HUES48 (cell line): ENCODE measurements at regions not wholly inside any gene's neighbourhood (a gene's known extent, or its start where the extent isn't known, plus 50 kb on each side); places are given as distances from the start of the nearest gene placed in this dataset.

Experiments used
- H3K27ac ChIP-seq: one replicate; pipeline ENCODE4 v1.7.0; 2013; ENCODE audit warnings: low read depth, low read length, inconsistent platforms
- H3K27me3 ChIP-seq: 2 replicates; pipeline ENCODE4 v1.6.1; 2013; ENCODE audit warnings: mild to moderate bottlenecking, low read length; ENCODE audit not compliant: control insufficient read depth, insufficient read depth
- H3K36me3 ChIP-seq: 2 replicates; pipeline ENCODE4 v1.6.1; 2013; ENCODE audit warnings: low read length; ENCODE audit not compliant: control insufficient read depth, insufficient read depth
- H3K4me1 ChIP-seq: 2 replicates; pipeline ENCODE4 v1.6.1; 2013; ENCODE audit warnings: mild to moderate bottlenecking, low read length; ENCODE audit not compliant: control insufficient read depth, insufficient read depth
- H3K4me3 ChIP-seq: 2 replicates; pipeline ENCODE4 v1.5.1; 2013; ENCODE audit warnings: mild to moderate bottlenecking, low read depth, low read length
- H3K9ac ChIP-seq: 2 replicates; pipeline ENCODE4 v1.6.1; 2013; ENCODE audit warnings: mild to moderate bottlenecking, low read depth, low read length, moderate library complexity
- H3K9me3 ChIP-seq: 2 replicates; pipeline ENCODE4 v1.6.1; 2013; ENCODE audit warnings: low read length; ENCODE audit not compliant: control insufficient read depth, insufficient read depth

DNA sequence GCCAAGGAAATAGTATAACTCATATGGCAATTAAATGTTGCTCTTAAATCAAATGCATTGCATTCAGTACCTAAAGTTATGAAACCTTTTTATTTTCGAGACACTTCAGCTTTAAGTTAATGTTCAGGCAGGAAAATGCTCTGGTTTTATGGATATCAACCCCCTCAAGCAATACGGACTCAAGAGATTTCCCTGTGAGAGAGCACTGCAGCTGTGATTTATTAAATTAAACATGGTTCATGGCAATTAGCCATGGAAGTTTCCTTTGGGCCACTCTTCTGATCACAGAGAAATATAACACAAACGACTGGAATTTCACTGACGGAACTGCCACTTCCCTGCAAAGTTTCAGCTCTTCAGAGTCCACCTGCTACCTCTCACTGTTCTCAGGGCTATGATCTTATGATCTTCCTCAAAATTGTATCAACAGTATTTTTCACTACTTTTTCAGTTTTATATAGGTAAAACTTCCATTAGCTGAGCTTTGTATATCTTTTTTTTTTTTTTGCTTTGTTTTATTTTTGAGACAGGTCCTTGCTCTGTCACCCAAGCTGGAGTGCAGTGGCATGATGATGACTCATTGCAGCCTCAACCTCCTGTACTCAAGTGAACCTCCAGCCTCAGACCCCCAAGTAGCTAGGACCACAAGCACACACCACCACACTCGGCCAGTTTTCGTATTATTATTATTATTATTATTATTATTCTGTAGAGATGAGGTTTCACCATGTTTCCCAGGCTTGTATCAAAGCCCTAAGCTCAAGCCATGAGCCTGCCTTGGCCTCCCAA, 923.1 kb upstream of the TMPRSS15 start:
- Histone ChIP-seq H3K27ac (no peak overlapping the region), H3K4me1 (peaks cover 4% of the 10 kb centered on the region; the same call in 1 of the 2 replicates), H3K9me3 (peaks cover 3% of the 10 kb centered on the region; the same call in 1 of the 2 replicates), H3K9ac (no peak overlapping the region), H3K4me3 (no peak overlapping the region), H3K27me3 (no peaks in the 10 kb centered on the region), H3K36me3 (no peaks in the 10 kb centered on the region)

DNA sequence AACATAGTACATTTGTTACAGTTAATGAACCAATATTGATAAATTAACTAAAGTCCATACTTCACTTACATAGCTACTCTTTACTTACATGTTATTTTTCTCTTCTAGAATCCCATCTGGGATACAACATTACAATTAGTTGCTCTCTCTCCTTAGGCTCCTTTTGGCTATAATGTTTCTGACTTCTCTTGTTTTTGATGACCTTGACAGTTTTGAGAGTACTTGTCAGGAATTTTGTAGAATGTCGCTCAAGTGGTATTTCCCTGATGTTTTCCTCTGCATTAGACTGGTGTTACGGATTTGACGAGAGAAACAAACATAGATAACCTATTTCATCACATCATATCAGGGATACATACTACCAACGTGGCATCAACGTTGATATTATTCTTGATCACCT, 925.4 kb upstream of the TMPRSS15 start:
- no peak overlapping the region for H3K9ac ChIP-seq
- no peaks in the 10 kb centered on the region for H3K36me3 ChIP-seq
- H3K27ac ChIP-seq = no peak overlapping the region
- no peak overlapping the region for H3K4me3 ChIP-seq
- peaks cover 15% of the 10 kb centered on the region for H3K9me3 ChIP-seq
- H3K27me3 ChIP-seq = no peaks in the 10 kb centered on the region
- no peaks in the 10 kb centered on the region for H3K4me1 ChIP-seq

GRCh38 chr21:19340303-19340702, 936.7 kb upstream of the TMPRSS15 start:
- H3K9me3 ChIP-seq = no peaks in the 10 kb centered on the region
- H3K4me1 ChIP-seq = no peaks in the 10 kb centered on the region
- no peak overlapping the region for H3K27ac ChIP-seq
- H3K9ac ChIP-seq = no peak overlapping the region
- no peaks in the 10 kb centered on the region for H3K36me3 ChIP-seq
- no peak overlapping the region for H3K4me3 ChIP-seq
- H3K27me3 ChIP-seq = no peaks in the 10 kb centered on the region

DNA sequence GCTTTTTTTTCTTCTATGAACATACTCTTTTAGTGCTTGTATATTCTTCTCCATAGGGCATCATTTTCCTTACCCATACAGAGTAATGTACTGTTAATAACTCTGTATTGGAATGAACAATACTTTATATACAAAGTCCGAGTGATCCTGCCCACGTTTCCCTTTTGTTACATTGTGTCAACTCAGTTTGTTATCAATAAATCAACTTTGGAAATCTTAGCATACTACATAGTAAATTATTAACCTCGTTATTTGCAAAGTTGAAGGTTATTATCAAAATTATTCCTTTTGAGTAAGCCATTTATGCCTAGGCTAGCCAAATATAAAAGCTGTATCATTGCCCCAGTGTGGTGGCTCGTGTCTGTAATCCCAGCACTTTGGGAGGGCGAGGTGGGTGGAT, 937.4 kb upstream of the TMPRSS15 start:
- Histone ChIP-seq H3K27me3 (no peaks in the 10 kb centered on the region), H3K4me1 (no peaks in the 10 kb centered on the region), H3K27ac (no peak overlapping the region), H3K4me3 (no peak overlapping the region), H3K36me3 (no peaks in the 10 kb centered on the region), H3K9me3 (no peaks in the 10 kb centered on the region), H3K9ac (no peak overlapping the region)

- Histone ChIP-seq H3K9ac (no peak overlapping the region), H3K9me3 (no peaks in the 10 kb centered on the region), H3K36me3 (no peaks in the 10 kb centered on the region), H3K27me3 (no peaks in the 10 kb centered on the region), H3K27ac (no peak overlapping the region), H3K4me3 (no peak overlapping the region), H3K4me1 (no peaks in the 10 kb centered on the region)
These were observed 940.1 kb upstream of the TMPRSS15 start for GRCh38 chr21:19343711-19344110.

DNA sequence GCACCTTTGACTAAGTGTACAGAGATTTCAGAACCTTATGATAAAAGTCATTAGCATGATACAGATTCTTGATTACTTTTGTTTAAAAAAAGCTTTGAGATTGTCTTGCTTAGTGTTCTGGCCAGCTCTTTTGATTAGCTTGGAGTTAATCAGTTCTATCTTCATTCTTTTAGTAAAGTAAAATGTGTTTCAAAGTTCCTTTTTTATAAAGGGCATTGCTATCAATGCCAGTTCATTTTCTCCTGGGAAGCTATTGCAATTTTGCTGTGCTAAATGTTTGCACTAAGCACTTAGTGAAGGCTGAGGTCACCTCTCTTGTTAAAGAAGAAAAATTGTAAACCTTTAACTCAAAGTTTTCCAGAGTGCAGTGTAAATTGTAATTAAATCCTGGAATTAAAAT, 946.7 kb upstream of the TMPRSS15 start:
- Histone ChIP-seq H3K27me3 (no peaks in the 10 kb centered on the region), H3K4me3 (no peak overlapping the region), H3K36me3 (no peaks in the 10 kb centered on the region), H3K9me3 (no peaks in the 10 kb centered on the region), H3K4me1 (no peaks in the 10 kb centered on the region), H3K9ac (no peak overlapping the region), H3K27ac (no peak overlapping the region)

- no peaks in the 10 kb centered on the region for H3K4me1 ChIP-seq
- no peaks in the 10 kb centered on the region for H3K27me3 ChIP-seq
These were observed 949.7 kb upstream of the TMPRSS15 start for GRCh38 chr21:19353256-19353655.

GRCh38 chr21:19368944-19369343, 965.4 kb upstream of the TMPRSS15 start:
- no peaks in the 10 kb centered on the region for H3K27me3 ChIP-seq
- no peak overlapping the region for H3K9ac ChIP-seq
- no peak overlapping the region for H3K27ac ChIP-seq
- no peak overlapping the region for H3K4me3 ChIP-seq
- H3K36me3 ChIP-seq = no peaks in the 10 kb centered on the region
- no peaks in the 10 kb centered on the region for H3K4me1 ChIP-seq
- no peaks in the 10 kb centered on the region for H3K9me3 ChIP-seq

More at GRCh38 chr21:19353256-19353655, 949.7 kb upstream of the TMPRSS15 start:
- H3K4me3 ChIP-seq = no peak overlapping the region
- H3K27ac ChIP-seq = no peak overlapping the region
- H3K9me3 ChIP-seq = no peaks in the 10 kb centered on the region
- H3K9ac ChIP-seq = no peak overlapping the region
- no peaks in the 10 kb centered on the region for H3K36me3 ChIP-seq

- no peak overlapping the region for H3K4me3 ChIP-seq
- no peaks in the 10 kb centered on the region for H3K4me1 ChIP-seq
- no peak overlapping the region for H3K9ac ChIP-seq
- no peak overlapping the region for H3K27ac ChIP-seq
- no peaks in the 10 kb centered on the region for H3K27me3 ChIP-seq
- H3K36me3 ChIP-seq = no peaks in the 10 kb centered on the region
- H3K9me3 ChIP-seq = no peaks in the 10 kb centered on the region
These were observed 988.8 kb upstream of the TMPRSS15 start for GRCh38 chr21:19392390-19392789.

DNA sequence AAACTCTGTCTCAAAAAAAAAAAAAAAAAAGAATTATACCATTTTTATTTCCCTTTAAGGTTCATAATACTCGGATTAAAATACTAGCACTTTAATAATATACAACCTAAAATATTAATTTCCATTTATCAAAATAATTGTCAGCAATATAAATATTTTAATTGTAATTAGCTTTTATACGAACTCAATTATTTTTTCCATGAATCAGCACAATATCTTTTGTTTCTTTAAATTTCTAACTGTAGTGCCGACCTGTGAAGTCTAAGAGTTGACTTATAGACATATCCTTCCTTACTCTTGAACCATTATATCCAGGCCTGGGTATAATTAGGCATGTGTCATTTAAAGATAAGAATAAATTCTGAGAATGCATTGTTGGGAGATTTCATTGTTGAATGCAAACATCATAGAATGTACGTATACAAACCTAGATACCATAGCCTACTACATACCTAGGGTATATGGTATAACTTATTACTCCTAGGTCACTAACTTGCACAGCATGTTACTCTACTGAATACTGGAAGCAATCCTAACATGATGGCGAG, 996.7 kb upstream of the TMPRSS15 start:
- H3K9ac ChIP-seq = no peak overlapping the region
- no peak overlapping the region for H3K27ac ChIP-seq
- no peaks in the 10 kb centered on the region for H3K9me3 ChIP-seq
- H3K36me3 ChIP-seq = no peaks in the 10 kb centered on the region
- H3K4me1 ChIP-seq = no peaks in the 10 kb centered on the region
- H3K4me3 ChIP-seq = no peak overlapping the region
- no peaks in the 10 kb centered on the region for H3K27me3 ChIP-seq

- Histone ChIP-seq H3K36me3 (no peaks in the 10 kb centered on the region), H3K27me3 (no peaks in the 10 kb centered on the region), H3K4me3 (no peak overlapping the region), H3K27ac (no peak overlapping the region), H3K9ac (no peak overlapping the region), H3K9me3 (no peaks in the 10 kb centered on the region), H3K4me1 (no peaks in the 10 kb centered on the region)
These were observed 999.3 kb upstream of the TMPRSS15 start for GRCh38 chr21:19402870-19403269.
